Suprapubic skin (tissue), 4 donors: ENCODE measurements at regions not wholly inside any gene's neighbourhood (a gene's known extent, or its start where the extent isn't known, plus 50 kb on each side); places are given as distances from the start of the nearest gene placed in this dataset.

ENCODE experiments used
- CTCF ChIP-seq, 2 donors: fragments of 200-600 bp in 1 of 2; fragments of 450-650 bp in 1 of 2; sonication (generic) in 1 of 2; IDR thresholded peaks; one replicate each; pipeline ENCODE4 v1.5.1; 2016 to 2019; ENCODE audit warnings: antibody characterized with exemption in 2 of 2, mild to moderate bottlenecking in 1 of 2, moderate library complexity in 1 of 2
- EP300 ChIP-seq: sonication (generic); formaldehyde crosslinking; IDR thresholded peaks from one replicate; pipeline ENCODE4 v1.6.1; 2017; ENCODE audit warnings: antibody characterized with exemption
- POLR2A ChIP-seq, 2 donors: fragments of 450-650 bp; IDR thresholded peaks; one replicate each; pipeline ENCODE4 v1.6.1; 2017; ENCODE audit warnings: antibody characterized with exemption in 2 of 2, mild to moderate bottlenecking in 2 of 2, moderate library complexity in 2 of 2
- POLR2AphosphoS5 ChIP-seq, 3 donors: sonication (generic); formaldehyde crosslinking; IDR thresholded peaks; one replicate each; pipeline ENCODE4 v1.6.1; 2017; ENCODE audit warnings: antibody characterized with exemption in 3 of 3

DNA sequence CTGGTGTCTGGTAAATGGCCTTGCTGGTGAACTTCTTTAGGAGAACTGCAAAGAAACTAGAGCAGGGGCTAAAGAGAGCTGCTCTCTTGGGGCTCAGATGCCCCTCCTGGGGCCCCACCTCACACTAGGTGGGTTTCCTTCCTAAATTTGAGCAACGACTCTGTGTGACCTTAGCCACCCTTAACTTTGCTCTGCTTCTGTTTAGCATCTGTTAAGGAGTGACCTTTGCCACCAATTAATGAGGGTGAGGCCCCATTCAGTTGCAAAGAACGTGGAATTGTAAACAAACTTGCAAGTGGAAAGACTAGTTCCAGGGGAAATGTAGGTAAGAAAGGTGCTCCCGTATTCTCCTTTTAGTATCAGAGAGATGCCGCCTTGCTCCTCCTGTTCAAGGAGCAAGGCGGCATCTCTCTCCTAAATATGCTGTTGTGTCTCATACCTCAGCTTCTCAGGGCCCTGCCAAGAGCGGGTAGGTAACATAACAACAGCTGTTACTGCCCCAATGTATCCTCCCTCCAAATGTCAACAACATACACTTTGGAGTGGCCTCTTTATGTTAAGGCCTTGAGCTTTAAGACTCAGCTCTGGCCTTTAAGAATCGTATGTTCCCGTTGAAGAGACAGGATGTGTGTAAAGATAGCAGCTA lies 77.6 kb upstream of the FUT8 start:
- TF ChIP-seq POLR2A (IDR thresholded peaks at IDR 0.05) (no peak), EP300 (no peak), CTCF (IDR thresholded peaks at IDR 0.05) (no peak), POLR2AphosphoS5 (IDR thresholded peaks at IDR 0.05) (no peak)
